ENCODE measurements at regions not wholly inside any gene's neighbourhood (a gene's known extent, or its start where the extent isn't known, plus 50 kb on each side); places are given as distances from the start of the nearest gene placed in this dataset.
"Not testable (repeated sequence)": the region's sequence is repeated elsewhere in the genome, so short reads cannot be mapped to it uniquely, and the experiment has no call there.

GRCh38 chr6:56729166-56729565, 86.5 kb upstream of the DST start:
- H3K27me3 ChIP-seq (ENCODE audit: control insufficient read depth, insufficient read depth, low read length, poor library complexity, severe bottlenecking); H3K27ac ChIP-seq (ENCODE audit: insufficient read depth, low read depth, low read length, poor library complexity, severe bottlenecking); H3K4me3 ChIP-seq (ENCODE audit: insufficient read depth, low read depth, low read length); H3K9me3 ChIP-seq (ENCODE audit: control insufficient read depth, low read length); H3K36me3 ChIP-seq (ENCODE audit: control insufficient read depth, insufficient read depth, low read length); H3K4me1 ChIP-seq (ENCODE audit: control insufficient read depth, insufficient read depth, low read length): not testable (repeated sequence)
- 92 to 97% methylated on average over 10 of the region's 10 CpGs for WGBS, 2 experiments

- no peak overlapping the region for H3K4me3 ChIP-seq (ENCODE audit: insufficient read depth, low read depth, low read length)
- 75 to 77% methylated on average over 4 of the region's 4 CpGs for WGBS, 2 experiments
- H3K27me3 ChIP-seq (ENCODE audit: control insufficient read depth, insufficient read depth, low read length, poor library complexity, severe bottlenecking) = no peaks in the 10 kb centered on the region
- no peak overlapping the region for H3K27ac ChIP-seq (ENCODE audit: insufficient read depth, low read depth, low read length, poor library complexity, severe bottlenecking)
- no peaks in the 10 kb centered on the region for H3K36me3 ChIP-seq (ENCODE audit: control insufficient read depth, insufficient read depth, low read length)
- H3K4me1 ChIP-seq (ENCODE audit: control insufficient read depth, insufficient read depth, low read length) = peaks cover 4% of the 10 kb centered on the region
- H3K9me3 ChIP-seq (ENCODE audit: control insufficient read depth, low read length) = no peaks in the 10 kb centered on the region
These were observed 84.6 kb upstream of the DST start for GRCh38 chr6:56727097-56727850.

- Histone ChIP-seq H3K27ac (ENCODE audit: insufficient read depth, low read depth, low read length, poor library complexity, severe bottlenecking) (no peak overlapping the region), H3K36me3 (ENCODE audit: control insufficient read depth, insufficient read depth, low read length) (no peaks in the 10 kb centered on the region), H3K9me3 (ENCODE audit: control insufficient read depth, low read length) (no peaks in the 10 kb centered on the region), H3K27me3 (ENCODE audit: control insufficient read depth, insufficient read depth, low read length, poor library complexity, severe bottlenecking) (no peaks in the 10 kb centered on the region), H3K4me1 (ENCODE audit: control insufficient read depth, insufficient read depth, low read length) (peaks cover 4% of the 10 kb centered on the region), H3K4me3 (ENCODE audit: insufficient read depth, low read depth, low read length) (no peak overlapping the region)
- 77 to 80% methylated on average over 2 of the region's 2 CpGs for WGBS, 2 experiments
These were observed 82.6 kb upstream of the DST start for GRCh38 chr6:56725254-56725653.

GRCh38 chr6:56724455-56724854, 81.8 kb upstream of the DST start:
- H3K4me1 ChIP-seq (ENCODE audit: control insufficient read depth, insufficient read depth, low read length) = peaks cover 4% of the 10 kb centered on the region
- H3K36me3 ChIP-seq (ENCODE audit: control insufficient read depth, insufficient read depth, low read length) = no peaks in the 10 kb centered on the region
- no peak overlapping the region for H3K27ac ChIP-seq (ENCODE audit: insufficient read depth, low read depth, low read length, poor library complexity, severe bottlenecking)
- WGBS, 2 experiments = 82 to 97% methylated on average over 2 of the region's 2 CpGs
- no peaks in the 10 kb centered on the region for H3K9me3 ChIP-seq (ENCODE audit: control insufficient read depth, low read length)
- no peaks in the 10 kb centered on the region for H3K27me3 ChIP-seq (ENCODE audit: control insufficient read depth, insufficient read depth, low read length, poor library complexity, severe bottlenecking)
- H3K4me3 ChIP-seq (ENCODE audit: insufficient read depth, low read depth, low read length) = no peak overlapping the region

- Histone ChIP-seq H3K36me3 (ENCODE audit: control insufficient read depth, insufficient read depth, low read length) (no peaks in the 10 kb centered on the region), H3K4me1 (ENCODE audit: control insufficient read depth, insufficient read depth, low read length) (peaks cover under 1% of the 10 kb centered on the region), H3K27me3 (ENCODE audit: control insufficient read depth, insufficient read depth, low read length, poor library complexity, severe bottlenecking) (no peaks in the 10 kb centered on the region), H3K9me3 (ENCODE audit: control insufficient read depth, low read length) (no peaks in the 10 kb centered on the region), H3K4me3 (ENCODE audit: insufficient read depth, low read depth, low read length) (no peak overlapping the region), H3K27ac (ENCODE audit: insufficient read depth, low read depth, low read length, poor library complexity, severe bottlenecking) (no peak overlapping the region)
- 95 to 96% methylated on average over 20 to 23 of the region's 25 CpGs for WGBS, 2 experiments
These were observed 78.2 kb upstream of the DST start for GRCh38 chr6:56720882-56721281.

GRCh38 chr6:56720202-56720601, 77.5 kb upstream of the DST start:
- H3K27ac ChIP-seq (ENCODE audit: insufficient read depth, low read depth, low read length, poor library complexity, severe bottlenecking); H3K9me3 ChIP-seq (ENCODE audit: control insufficient read depth, low read length); H3K27me3 ChIP-seq (ENCODE audit: control insufficient read depth, insufficient read depth, low read length, poor library complexity, severe bottlenecking); H3K36me3 ChIP-seq (ENCODE audit: control insufficient read depth, insufficient read depth, low read length); H3K4me1 ChIP-seq (ENCODE audit: control insufficient read depth, insufficient read depth, low read length); H3K4me3 ChIP-seq (ENCODE audit: insufficient read depth, low read depth, low read length): not testable (repeated sequence)
- 79 to 87% methylated on average over 3 to 4 of the region's 4 CpGs for WGBS, 2 experiments

- not testable (repeated sequence) for H3K4me3 ChIP-seq (ENCODE audit: insufficient read depth, low read depth, low read length); H3K27me3 ChIP-seq (ENCODE audit: control insufficient read depth, insufficient read depth, low read length, poor library complexity, severe bottlenecking); H3K27ac ChIP-seq (ENCODE audit: insufficient read depth, low read depth, low read length, poor library complexity, severe bottlenecking); H3K9me3 ChIP-seq (ENCODE audit: control insufficient read depth, low read length); H3K36me3 ChIP-seq (ENCODE audit: control insufficient read depth, insufficient read depth, low read length)
- WGBS, 2 experiments = 96 to 99% methylated on average over 12 to 13 of the region's 13 CpGs
- peaks cover 10% of the 10 kb centered on the region for H3K4me1 ChIP-seq (ENCODE audit: control insufficient read depth, insufficient read depth, low read length)
These were observed 76.8 kb upstream of the DST start for GRCh38 chr6:56719315-56720058.

- Histone ChIP-seq H3K36me3 (ENCODE audit: control insufficient read depth, insufficient read depth, low read length) (no peaks in the 10 kb centered on the region), H3K9me3 (ENCODE audit: control insufficient read depth, low read length) (no peaks in the 10 kb centered on the region)
These were observed 75.5 kb upstream of the DST start for GRCh38 chr6:56718236-56718635.

GRCh38 chr6:56716229-56716628, 73.5 kb upstream of the DST start:
- Histone ChIP-seq H3K27ac (ENCODE audit: insufficient read depth, low read depth, low read length, poor library complexity, severe bottlenecking) (peak overlapping the region; percentile 9), H3K27me3 (ENCODE audit: control insufficient read depth, insufficient read depth, low read length, poor library complexity, severe bottlenecking) (no peaks in the 10 kb centered on the region), H3K9me3 (ENCODE audit: control insufficient read depth, low read length) (no peaks in the 10 kb centered on the region), H3K36me3 (ENCODE audit: control insufficient read depth, insufficient read depth, low read length) (no peaks in the 10 kb centered on the region), H3K4me3 (ENCODE audit: insufficient read depth, low read depth, low read length) (no peak overlapping the region), H3K4me1 (ENCODE audit: control insufficient read depth, insufficient read depth, low read length) (peaks cover 15% of the 10 kb centered on the region)
- 90 to 98% methylated on average over 2 to 3 of the region's 3 CpGs for WGBS, 2 experiments

More at GRCh38 chr6:56718236-56718635, 75.5 kb upstream of the DST start:
- no peak overlapping the region for H3K27ac ChIP-seq (ENCODE audit: insufficient read depth, low read depth, low read length, poor library complexity, severe bottlenecking)
- peaks cover 15% of the 10 kb centered on the region for H3K4me1 ChIP-seq (ENCODE audit: control insufficient read depth, insufficient read depth, low read length)
- no peaks in the 10 kb centered on the region for H3K27me3 ChIP-seq (ENCODE audit: control insufficient read depth, insufficient read depth, low read length, poor library complexity, severe bottlenecking)
- no peak overlapping the region for H3K4me3 ChIP-seq (ENCODE audit: insufficient read depth, low read depth, low read length)

GRCh38 chr6:56715741-56716140, 73.1 kb upstream of the DST start:
- H3K9me3 ChIP-seq (ENCODE audit: control insufficient read depth, low read length) = no peaks in the 10 kb centered on the region
- H3K4me3 ChIP-seq (ENCODE audit: insufficient read depth, low read depth, low read length) = no peak overlapping the region
- H3K27me3 ChIP-seq (ENCODE audit: control insufficient read depth, insufficient read depth, low read length, poor library complexity, severe bottlenecking) = no peaks in the 10 kb centered on the region
- no peaks in the 10 kb centered on the region for H3K36me3 ChIP-seq (ENCODE audit: control insufficient read depth, insufficient read depth, low read length)
- 81 to 82% methylated on average over 3 of the region's 3 CpGs for WGBS, 2 experiments
- H3K27ac ChIP-seq (ENCODE audit: insufficient read depth, low read depth, low read length, poor library complexity, severe bottlenecking) = peak overlapping the region; percentile 9
- H3K4me1 ChIP-seq (ENCODE audit: control insufficient read depth, insufficient read depth, low read length) = peaks cover 15% of the 10 kb centered on the region

Data from ectodermal cell (in vitro differentiated cells).